OCI-LY7 (cell line): ENCODE measurements at regions not wholly inside any gene's neighbourhood (a gene's known extent, or its start where the extent isn't known, plus 50 kb on each side); places are given as distances from the start of the nearest gene placed in this dataset.

Experiments used
- BruUV-seq: library from RNA; stranded (reverse); fragments of 400-500 nt; replicated peaks from 2 replicates; lab custom pipeline; 2021; lab: Mats Ljungman, UMichigan
- CTCF ChIA-PET: fragments of 300-600 bp; sonication (Branson Sonifier 250); formaldehyde crosslinking; loops from one replicate; lab custom pipeline; 2022; ENCODE audit warnings: antibody characterized with exemption; ENCODE audit not compliant: unreplicated experiment; lab: Charles Lee
- POLR2A ChIA-PET: fragments of 300-600 bp; sonication (Branson Sonifier 250); formaldehyde crosslinking; loops from one replicate; lab custom pipeline; 2022; ENCODE audit warnings: antibody characterized with exemption; lab: Charles Lee
- DNase-seq: peaks from one replicate; pipeline ENCODE4 v3.0.0-alpha.2; 2015; ENCODE audit warnings: low spot score
- H2AFZ ChIP-seq: fragments of 200-600 bp; sonication (generic), shearing (Covaris generic); 2 replicates; pipeline ENCODE4 v1.6.1; 2014; ENCODE audit warnings: mild to moderate bottlenecking, antibody characterized with exemption, low read length, moderate library complexity
- H3K27ac ChIP-seq: fragments of 200-600 bp; sonication (generic); 2 replicates; pipeline ENCODE4 v1.5.1; 2014; ENCODE audit warnings: mixed run types, low read depth, mild to moderate bottlenecking, moderate library complexity, low read length, inconsistent platforms; ENCODE audit not compliant: poor library complexity, severe bottlenecking
- H3K36me3 ChIP-seq: fragments of 200-600 bp; sonication (generic); 2 replicates; pipeline ENCODE4 v1.6.1; 2014; ENCODE audit warnings: mild to moderate bottlenecking, antibody characterized with exemption, low read length, moderate library complexity, mixed read lengths; ENCODE audit not compliant: insufficient read depth
- H3K4me1 ChIP-seq: fragments of 200-600 bp; sonication (generic); 2 replicates; pipeline ENCODE4 v1.5.1; 2014; ENCODE audit warnings: mild to moderate bottlenecking, low read length; ENCODE audit not compliant: insufficient read depth, poor library complexity, severe bottlenecking
- H3K4me2 ChIP-seq: fragments of 200-600 bp; sonication (generic); 2 replicates; pipeline ENCODE4 v1.6.1; 2014; ENCODE audit warnings: mild to moderate bottlenecking, low read length
- H3K4me3 ChIP-seq: fragments of 200-600 bp; sonication (generic); 2 replicates; pipeline ENCODE4 v1.5.1; 2014; ENCODE audit warnings: mild to moderate bottlenecking, low read depth, low read length; ENCODE audit not compliant: poor library complexity, severe bottlenecking
- H3K79me2 ChIP-seq: fragments of 200-600 bp; sonication (generic); 2 replicates; pipeline ENCODE4 v1.6.1; 2016; ENCODE audit warnings: low read depth, mild to moderate bottlenecking, low read length, moderate library complexity, mixed read lengths; ENCODE audit not compliant: insufficient read depth
- H3K9me2 ChIP-seq: fragments of 200-600 bp; sonication (generic); 2 replicates; pipeline ENCODE4 v1.6.1; 2016; ENCODE audit warnings: mild to moderate bottlenecking, low read length, mixed read lengths; ENCODE audit not compliant: insufficient read depth
- H3K9me3 ChIP-seq: fragments of 200-600 bp; sonication (generic); 2 replicates; pipeline ENCODE4 v1.6.1; 2014; ENCODE audit warnings: mild to moderate bottlenecking, mixed run types, low read length, mixed read lengths
- H4K20me1 ChIP-seq: fragments of 200-600 bp; sonication (generic); 2 replicates; pipeline ENCODE4 v1.6.1; 2014; ENCODE audit warnings: mild to moderate bottlenecking, antibody characterized with exemption, low read length, moderate library complexity, mixed read lengths; ENCODE audit not compliant: insufficient read depth
- CTCF ChIP-seq: fragments of 200-600 bp; sonication (generic); conservative IDR thresholded peaks from 2 replicates; pipeline ENCODE4 v1.5.1; 2014; ENCODE audit warnings: mild to moderate bottlenecking, antibody characterized with exemption, low read length, moderate library complexity, mixed read lengths
- EZH2phosphoT487 ChIP-seq: fragments of 200-600 bp; sonication (generic); IDR thresholded peaks from 2 replicates; pipeline ENCODE4 v1.6.1; 2018; ENCODE audit warnings: low read depth, borderline replicate concordance, mild to moderate bottlenecking, mixed run types, antibody characterized with exemption, low read length, moderate library complexity, mixed read lengths
- intact Hi-C: fragments of 100-400 bp; cut with micrococcal nuclease; formaldehyde crosslinking; loops from one replicate; pipeline ENCODE4 v1.10.0; 2022; ENCODE audit not compliant: unreplicated experiment

DNA sequence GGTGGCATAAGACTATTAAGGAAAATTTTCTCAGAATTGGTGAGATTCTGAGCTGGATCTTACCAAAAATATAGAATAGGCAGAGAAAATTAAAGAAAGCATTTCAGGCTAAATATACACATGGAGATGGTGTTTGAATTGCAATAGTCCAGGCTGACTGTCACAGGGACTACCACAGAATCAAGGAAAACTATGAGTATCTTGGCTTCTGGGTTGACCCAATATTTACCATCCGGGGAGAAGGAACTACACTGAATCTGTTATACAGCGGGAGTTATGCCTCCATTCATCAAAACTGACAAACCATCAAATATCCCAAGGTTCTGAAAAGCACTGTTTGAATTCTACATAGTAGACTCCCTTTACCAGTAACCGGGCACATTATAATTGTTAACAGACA is 102.2 kb downstream of the TUSC7 start:
- no peak overlapping the region for H3K4me2 ChIP-seq
- POLR2A ChIA-PET = no interaction called here
- H3K36me3 ChIP-seq = no peaks in the 10 kb centered on the region
- no peak overlapping the region for H3K27ac ChIP-seq
- DNase-seq = no peak
- no peaks in the 10 kb centered on the region for H3K9me3 ChIP-seq
- BruUV-seq = no TSS peak
- no peak for TF ChIP-seq CTCF
- no peak for TF ChIP-seq EZH2phosphoT487
- H4K20me1 ChIP-seq = no peaks in the 10 kb centered on the region
- no peaks in the 10 kb centered on the region for H3K79me2 ChIP-seq
- no peak overlapping the region for H2AFZ ChIP-seq
- no peaks in the 10 kb centered on the region for H3K9me2 ChIP-seq
- no peaks in the 10 kb centered on the region for H3K4me1 ChIP-seq
- intact Hi-C loops = no loop called here
- H3K4me3 ChIP-seq = no peak overlapping the region
- CTCF ChIA-PET = no interaction called here

- no TSS peak for BruUV-seq
Observed at GRCh38 chr3:116812949-116813348, 103.4 kb downstream of the TUSC7 start.

More at GRCh38 chr3:116812949-116813348, 103.4 kb downstream of the TUSC7 start:
- POLR2A ChIA-PET = interaction anchor here (0.9 kb wide), 1 partner anchor 762 kb away, joined by 4 read pairs; no protein-coding TSS in a partner anchor
- Histone ChIP-seq H3K4me1 (no peaks in the 10 kb centered on the region), H3K4me3 (no peak overlapping the region), H3K36me3 (no peaks in the 10 kb centered on the region), H4K20me1 (no peaks in the 10 kb centered on the region), H3K9me3 (no peaks in the 10 kb centered on the region), H2AFZ (no peak overlapping the region), H3K79me2 (no peaks in the 10 kb centered on the region), H3K27ac (no peak overlapping the region), H3K4me2 (no peak overlapping the region), H3K9me2 (no peaks in the 10 kb centered on the region)
- CTCF ChIA-PET = no interaction called here
- no peak for DNase-seq
- TF ChIP-seq EZH2phosphoT487 (no peak), CTCF (no peak)
- intact Hi-C loops = no loop called here
